GM12878 (cell line): ENCODE measurements at regions not wholly inside any gene's neighbourhood (a gene's known extent, or its start where the extent isn't known, plus 50 kb on each side); places are given as distances from the start of the nearest gene placed in this dataset.
"Not testable (repeated sequence)": the region's sequence is repeated elsewhere in the genome, so short reads cannot be mapped to it uniquely, and the experiment has no call there.

Experiments
- ATAC-seq: fragments of 200-7000 bp; cut with Tn5 transposase; 3 replicates; pipeline ENCODE4 v1.9.1; 2020; ENCODE audit warnings: mild to moderate bottlenecking, moderate library complexity
- BruUV-seq: library from RNA; stranded (reverse); fragments of 400-500 nt; replicated peaks from 2 replicates; lab custom pipeline; 2021; lab: Mats Ljungman, UMichigan
- CTCF ChIA-PET: fragments of 300-600 bp; sonication (Branson Sonifier 250); formaldehyde crosslinking; extraction: SDS; loops from one replicate; lab custom pipeline; 2021; ENCODE audit warnings: inconsistent platforms; lab: Yijun Ruan, JAX
- POLR2A ChIA-PET: fragments of 350-600 bp; formaldehyde crosslinking; extraction: SDS; loops from one replicate; lab custom pipeline; 2021; ENCODE audit warnings: inconsistent platforms; lab: Charles Lee
- RAD21 ChIA-PET: fragments of 300-600 bp; sonication (Branson Sonifier 250); formaldehyde crosslinking; loops from one replicate; lab custom pipeline; 2023; ENCODE audit warnings: antibody characterized with exemption; ENCODE audit not compliant: unreplicated experiment; lab: Charles Lee
- SMC1A ChIA-PET: fragments of 300-600 bp; sonication (Branson Sonifier 250); formaldehyde crosslinking; loops from one replicate; lab custom pipeline; 2023; ENCODE audit not compliant: unreplicated experiment, uncharacterized antibody; lab: Charles Lee
- DNase-seq: peaks from one replicate; pipeline ENCODE4 v3.0.0-alpha.2; 2011; ENCODE audit warnings: low read depth, low spot score
- FAIRE-seq: peaks from 3 replicates; lab custom pipeline; 2011; peaks lifted over from hg19 to GRCh38; lab: Jason Lieb, UNC
- H2AFZ ChIP-seq: 2 replicates; pipeline ENCODE4 v1.6.0; 2011; ENCODE audit warnings: low read depth, low read length, control low read depth; ENCODE audit not compliant: control insufficient read depth
- H3K27ac ChIP-seq: 2 replicates; pipeline ENCODE4 v1.5.1; 2011; ENCODE audit warnings: control low read depth; ENCODE audit not compliant: control insufficient read depth, insufficient read depth
- H3K27me3 ChIP-seq, 2 experiments: replicated peaks in 1 of 2; 2 replicates each; pipeline versions ENCODE4 v1.6.0 to v1.6.1; 2011; ENCODE audit warnings: low read length in 1 of 2; ENCODE audit not compliant: control insufficient read depth in 2 of 2, insufficient read depth in 2 of 2
- H3K36me3 ChIP-seq, 2 experiments: 2 replicates each; pipeline ENCODE4 v1.5.1; 2011; ENCODE audit warnings: low read length in 1 of 2; ENCODE audit not compliant: control insufficient read depth in 2 of 2, insufficient read depth in 2 of 2
- H3K4me1 ChIP-seq: 2 replicates; pipeline ENCODE4 v1.6.1; 2011; ENCODE audit warnings: mild to moderate bottlenecking, low read length, moderate library complexity, mixed read lengths; ENCODE audit not compliant: control insufficient read depth, insufficient read depth
- H3K4me2 ChIP-seq: 2 replicates; pipeline ENCODE4 v1.6.0; 2011; ENCODE audit warnings: control low read depth; ENCODE audit not compliant: control insufficient read depth, insufficient read depth
- H3K4me3 ChIP-seq: fragments of 200-600 bp; sonication (generic); 2 replicates; pipeline ENCODE4 v1.5.1; 2016
- H3K79me2 ChIP-seq: 2 replicates; pipeline ENCODE4 v1.6.0; 2011; ENCODE audit warnings: low read length; ENCODE audit not compliant: control insufficient read depth, insufficient read depth
- H3K9ac ChIP-seq: 2 replicates; pipeline ENCODE4 v1.8.0; 2011; ENCODE audit warnings: low read length, control low read depth, mixed read lengths; ENCODE audit not compliant: control insufficient read depth, insufficient read depth
- H3K9me3 ChIP-seq: replicated peaks from 3 replicates; pipeline ENCODE4 v1.5.1; 2011; ENCODE audit warnings: mild to moderate bottlenecking, low read length; ENCODE audit not compliant: control insufficient read depth, insufficient read depth
- H4K20me1 ChIP-seq: 2 replicates; pipeline ENCODE4 v1.6.0; 2011; ENCODE audit not compliant: control insufficient read depth, insufficient read depth
- ATF7 ChIP-seq: fragments of 450-650 bp; IDR thresholded peaks from 2 replicates; pipeline ENCODE4 v1.6.1; 2016; ENCODE audit warnings: low read depth, mild to moderate bottlenecking
- LARP7 ChIP-seq: fragments of 450-650 bp; IDR thresholded peaks from 2 replicates; pipeline ENCODE4 v1.6.1; 2017; ENCODE audit warnings: mild to moderate bottlenecking
- MEF2B ChIP-seq: fragments of 450-650 bp; IDR thresholded peaks from 2 replicates; pipeline ENCODE4 v1.6.1; 2018; ENCODE audit warnings: mild to moderate bottlenecking, moderate library complexity; ENCODE audit not compliant: partially characterized antibody, poor library complexity, severe bottlenecking
- NBN ChIP-seq: fragments of 450-650 bp; IDR thresholded peaks from 2 replicates; pipeline ENCODE4 v1.6.1; 2016
- NR2C1 ChIP-seq: fragments of 450-650 bp; IDR thresholded peaks from 2 replicates; pipeline ENCODE4 v1.6.1; 2017; ENCODE audit warnings: antibody characterized with exemption, mild to moderate bottlenecking, moderate library complexity
- SMC3 ChIP-seq: IDR thresholded peaks from 2 replicates; pipeline ENCODE4 v1.6.1; 2011; ENCODE audit warnings: low read length, improper control_type of control experiment, borderline replicate concordance
- TCF3 ChIP-seq: IDR thresholded peaks from 2 replicates; pipeline ENCODE4 v1.6.1; 2012; ENCODE audit warnings: low read depth, mild to moderate bottlenecking, low read length, borderline replicate concordance; ENCODE audit not compliant: insufficient read depth
- YBX1 ChIP-seq: fragments of 450-650 bp; IDR thresholded peaks from 2 replicates; pipeline ENCODE4 v1.6.1; 2016; ENCODE audit warnings: antibody characterized with exemption
- WGBS: methylation state at CpG from one replicate; pipeline ENCODE4 v1.1.6; 2016; ENCODE audit warnings: low lambda C conversion rate; ENCODE audit not compliant: insufficient replicate concordance, insufficient coverage; ENCODE audit errors: missing lambda C conversion rate; 5-methylcytosine and 5-hydroxymethylcytosine counted together
- in situ Hi-C: fragments of 300-500 bp; cut with MboI; formaldehyde crosslinking; loops from 9 replicates; pipeline ENCODE4 v1.14.3; 2018; ENCODE audit warnings: mixed read lengths
- intact Hi-C: fragments of 100-400 bp; cut with micrococcal nuclease; formaldehyde crosslinking; loops from one replicate; pipeline ENCODE4 v1.14.2; 2022; ENCODE audit not compliant: unreplicated experiment

DNA sequence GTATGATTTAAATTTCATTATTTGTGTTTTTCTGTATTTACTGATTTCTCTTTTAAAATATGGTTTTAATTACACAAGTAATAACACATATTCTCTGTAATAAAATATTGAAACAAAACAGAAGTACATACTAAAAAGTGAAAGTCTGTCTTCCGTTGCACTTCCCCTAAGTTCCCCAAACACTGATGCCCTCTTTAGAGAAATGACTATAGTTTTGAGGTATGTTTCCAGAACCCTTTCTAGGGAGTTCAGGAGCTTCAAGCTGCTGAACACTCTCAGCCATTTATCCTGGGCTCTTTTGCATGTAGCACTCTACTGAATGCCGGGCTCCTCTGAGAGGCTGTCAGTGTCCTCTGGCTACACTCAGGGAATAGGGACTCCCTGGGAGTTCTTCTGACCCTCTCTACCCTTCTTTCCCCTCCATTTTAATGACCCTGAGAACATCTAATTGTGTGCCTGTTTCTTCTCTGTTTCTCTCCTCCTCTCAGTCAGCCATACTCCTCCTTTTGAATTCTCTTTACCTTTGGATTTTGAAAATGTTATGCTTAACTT lies 60.4 kb upstream of the KCNAB1 start:
- DNase-seq (no peak), ATAC-seq (no peak; the same call in 2 of the 3 replicates), FAIRE-seq (no peak)
- H3K27ac ChIP-seq, result no peak overlapping the region
- ChIA-PET RAD21 (no interaction called here), POLR2A (no interaction called here), SMC1A (no interaction called here), CTCF (no interaction called here)
- no peaks in the 10 kb centered on the region for H3K79me2 ChIP-seq
- H3K27me3 ChIP-seq, result no peaks in the 10 kb centered on the region
- H3K4me1 ChIP-seq, result no peaks in the 10 kb centered on the region
- no peak overlapping the region for H2AFZ ChIP-seq
- H3K4me3 ChIP-seq, result no peak overlapping the region
- WGBS, result 0% methylated on average over 2 of the region's 2 CpGs
- H3K36me3 ChIP-seq, result no peaks in the 10 kb centered on the region
- no peak overlapping the region for H3K9ac ChIP-seq
- H3K4me2 ChIP-seq, result no peak overlapping the region
- in situ Hi-C loops, result no loop called here
- intact Hi-C loops, result no loop called here
- no TSS peak for BruUV-seq
- H3K9me3 ChIP-seq, result no peaks in the 10 kb centered on the region
- TF ChIP-seq NR2C1, result no peak
- no peak for TF ChIP-seq TCF3
- no peak for TF ChIP-seq LARP7
- no peak for TF ChIP-seq MEF2B
- no peak for TF ChIP-seq SMC3
- no peak for TF ChIP-seq ATF7
- no peak for TF ChIP-seq NBN
- TF ChIP-seq YBX1, result no peak
- no peaks in the 10 kb centered on the region for H4K20me1 ChIP-seq

DNA sequence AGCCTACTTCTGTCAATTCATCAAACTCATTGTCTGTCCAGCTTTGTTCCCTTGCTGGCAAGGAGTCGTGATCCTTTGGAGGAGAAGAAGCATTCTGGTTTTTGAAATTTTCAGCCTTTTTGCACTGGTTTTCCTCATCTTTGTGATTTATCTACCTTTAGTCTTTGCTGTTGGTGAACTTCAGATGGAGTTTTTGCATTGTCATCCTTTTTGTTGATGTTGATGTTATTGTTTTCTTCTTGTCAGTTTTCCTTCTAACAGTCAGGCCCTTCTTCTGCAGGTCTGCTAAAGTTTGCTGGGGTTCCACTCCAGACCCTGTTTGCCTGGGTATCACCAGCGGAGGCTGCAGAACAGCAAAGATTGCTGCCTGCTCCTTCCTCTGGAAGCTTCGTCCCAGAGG lies 52.2 kb upstream of the KCNAB1 start:
- H3K4me1 ChIP-seq, H3K4me3 ChIP-seq, SMC1A ChIA-PET, H3K27me3 ChIP-seq, H3K4me2 ChIP-seq, H2AFZ ChIP-seq, H3K9ac ChIP-seq, intact Hi-C loops, H3K9me3 ChIP-seq, H4K20me1 ChIP-seq, POLR2A ChIA-PET, H3K79me2 ChIP-seq, CTCF ChIA-PET, H3K27ac ChIP-seq, ATAC-seq, in situ Hi-C loops, BruUV-seq, FAIRE-seq, DNase-seq, H3K36me3 ChIP-seq, RAD21 ChIA-PET: not testable (repeated sequence)
- 50% methylated on average over 3 of the region's 3 CpGs for WGBS
